ENCODE measurements at regions not wholly inside any gene's neighbourhood (a gene's known extent, or its start where the extent isn't known, plus 50 kb on each side); places are given as distances from the start of the nearest gene placed in this dataset.

DNA sequence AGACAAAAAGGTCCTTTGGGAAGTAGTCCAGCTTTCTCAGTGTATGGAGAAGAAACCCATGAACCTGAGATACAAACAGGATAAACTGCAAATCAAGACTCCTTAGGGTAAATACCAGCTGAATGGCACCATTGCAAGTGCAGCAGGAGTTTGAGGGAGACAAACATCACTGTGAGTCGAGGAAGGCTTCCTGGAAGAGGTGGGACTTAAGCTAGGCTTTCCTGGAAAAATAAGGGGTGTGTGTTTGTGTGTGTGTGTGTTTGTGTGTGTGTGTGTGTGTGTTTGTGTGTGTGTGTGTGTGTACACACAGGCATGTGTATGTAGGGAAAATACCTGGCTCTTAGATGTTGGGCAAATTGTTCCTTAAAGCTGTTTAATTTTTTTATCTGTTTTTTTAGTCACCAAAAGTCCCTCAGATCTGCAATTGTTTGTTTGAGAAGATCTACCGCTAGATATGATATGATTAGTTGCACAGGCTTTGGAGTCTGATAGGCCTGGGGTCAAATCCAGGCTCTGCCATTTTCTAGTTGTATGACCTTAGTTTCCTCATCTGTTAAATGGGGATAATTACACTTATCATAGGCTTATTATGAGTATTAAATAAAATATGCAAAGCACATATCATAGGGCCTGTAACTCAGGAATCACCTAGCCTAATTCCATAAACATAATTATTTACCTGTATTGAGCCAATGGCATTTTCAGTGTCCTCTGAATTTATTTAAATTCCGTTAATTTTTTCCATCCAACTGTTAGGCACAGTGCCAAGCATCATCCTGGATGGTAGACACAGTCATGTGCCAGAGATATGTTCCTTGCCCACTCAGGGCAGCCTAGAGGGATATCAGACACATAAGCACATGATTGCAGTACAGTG, 85.6 kb upstream of the EED start:
- Histone ChIP-seq H3K4me3 (ENCODE audit: extremely low read depth in 1 of 4, insufficient read depth in 2 of 4, low read depth in 3 of 4, low read length in 4 of 4) (no peak overlapping the region), H3K27ac (ENCODE audit: low read depth, low read length) (no peak overlapping the region), H4K91ac (replicated peaks; ENCODE audit: insufficient read length, low read length) (no peak overlapping the region), H3K56ac (replicated peaks; ENCODE audit: insufficient read length, low read depth, low read length) (no peak overlapping the region), H2BK120ac (replicated peaks; ENCODE audit: low read depth, low read length) (no peak overlapping the region), H3K9me3 (ENCODE audit: insufficient read depth in 2 of 2, low read depth in 1 of 2, low read length in 1 of 2) (no peaks in the 10 kb centered on the region), H3K4ac (replicated peaks; ENCODE audit: insufficient read length, low read depth, low read length) (no peak overlapping the region), H2AK5ac (ENCODE audit: low read depth, low read length) (no peak overlapping the region), H4K8ac (ENCODE audit: extremely low read depth, insufficient read depth, low read length) (no peak overlapping the region), H2BK20ac (ENCODE audit: low read length) (no peak overlapping the region), H2AFZ (ENCODE audit: low read length) (peak overlapping the region; percentile 2; the same call in 1 of the 2 replicates), H3K27me3 (replicated peaks in 1 of 4; ENCODE audit: control insufficient read depth in 3 of 4, extremely low read depth in 1 of 4, insufficient read depth in 3 of 4, low read length in 3 of 4) (no peaks in the 10 kb centered on the region), H3K79me1 (ENCODE audit: low read depth, low read length) (no peaks in the 10 kb centered on the region), H4K5ac (ENCODE audit: insufficient read length, low read depth, low read length) (no peak overlapping the region), H3K23me2 (ENCODE audit: low read depth, low read length) (peaks cover 2% of the 10 kb centered on the region; the same call in 1 of the 2 replicates), H3K23ac (ENCODE audit: insufficient read length) (no peak overlapping the region), H2BK5ac (ENCODE audit: low read depth, low read length) (no peak overlapping the region), H3K79me2 (ENCODE audit: control insufficient read depth in 1 of 2, insufficient read depth in 2 of 2, low read length in 2 of 2) (no peaks in the 10 kb centered on the region), H4K20me1 (replicated peaks in 1 of 2; ENCODE audit: control insufficient read depth in 1 of 2, insufficient read depth in 2 of 2, low read length in 2 of 2) (no peaks in the 10 kb centered on the region), H3K4me1 (replicated peaks in 1 of 4; ENCODE audit: control insufficient read depth in 3 of 4, insufficient read depth in 4 of 4, low read length in 3 of 4) (peaks cover 0 to 3% (median 0%) of the 10 kb centered on the region in 4 experiments; a peak in 1 of 7 replicates), H3K36me3 (ENCODE audit: control insufficient read depth in 2 of 4, insufficient read depth in 4 of 4, low read length in 3 of 4) (no peaks in the 10 kb centered on the region), H3K9ac (replicated peaks in 1 of 4; ENCODE audit: extremely low read depth in 1 of 4, low read depth in 3 of 4, low read length in 3 of 4) (no peak overlapping the region), H3K4me2 (ENCODE audit: insufficient read depth in 1 of 2, low read depth in 2 of 2, low read length in 2 of 2) (no peak overlapping the region), H2BK15ac (ENCODE audit: low read length) (no peak overlapping the region), H3K14ac (ENCODE audit: insufficient read length) (no peak overlapping the region), H2BK12ac (ENCODE audit: low read depth, low read length) (no peak overlapping the region), H3K18ac (ENCODE audit: extremely low read depth, low read length) (no peak overlapping the region)
- FAIRE-seq (no peak), DNase-seq (ENCODE audit: low read depth in 1 of 2, low spot score in 2 of 2) (no peak)
- no peak for TF ChIP-seq RBBP5 (IDR thresholded peaks at IDR 0.05; ENCODE audit: borderline replicate concordance, low read depth, low read length)
- TF ChIP-seq, protein P1, sequence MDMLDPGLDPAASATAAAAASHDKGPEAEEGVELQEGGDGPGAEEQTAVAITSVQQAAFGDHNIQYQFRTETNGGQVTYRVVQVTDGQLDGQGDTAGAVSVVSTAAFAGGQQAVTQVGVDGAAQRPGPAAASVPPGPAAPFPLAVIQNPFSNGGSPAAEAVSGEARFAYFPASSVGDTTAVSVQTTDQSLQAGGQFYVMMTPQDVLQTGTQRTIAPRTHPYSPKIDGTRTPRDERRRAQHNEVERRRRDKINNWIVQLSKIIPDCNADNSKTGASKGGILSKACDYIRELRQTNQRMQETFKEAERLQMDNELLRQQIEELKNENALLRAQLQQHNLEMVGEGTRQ (IDR thresholded peaks at IDR 0.05; ENCODE audit: low read length), result no peak
- no peak for TF ChIP-seq TBP (IDR thresholded peaks at IDR 0.05; ENCODE audit: low read depth, low read length)
- no peak for TF ChIP-seq CTBP2 (IDR thresholded peaks at IDR 0.05; ENCODE audit: borderline replicate concordance, insufficient read depth, insufficient read length, low read length)
- WGBS, 2 experiments (ENCODE audit: extremely low coverage in 1 of 2, insufficient coverage in 1 of 2, insufficient read length in 1 of 2, insufficient replicate concordance in 2 of 2, low coverage in 1 of 2, low lambda C conversion rate in 2 of 2, missing lambda C conversion rate in 1 of 2), result 85% methylated on average over 3 of the region's 3 CpGs; no CpG with 5 or more reads in 1 of the 2 experiments
- CTCF ChIA-PET (ENCODE audit: partially characterized antibody), result interaction anchor here (0.5 to 1.5 kb wide), 6 partner anchors 11 to 173 kb away, joined by 3 to 5 read pairs (median 4); partner anchors contain the start of gene PICALM
- POLR2A ChIA-PET (ENCODE audit: partially characterized antibody), result interaction anchor here (0.7 to 1.6 kb wide), 2 partner anchors 85 to 345 kb away, joined by 3 read pairs; partner anchors contain the start of gene EED
